ENCODE measurements at regions not wholly inside any gene's neighbourhood (a gene's known extent, or its start where the extent isn't known, plus 50 kb on each side); places are given as distances from the start of the nearest gene placed in this dataset.

GRCh38 chr4:11602606-11603340, 174.1 kb upstream of the HS3ST1 start:
- no peak for DNase-seq
- no peaks in the 10 kb centered on the region for H3K9me3 ChIP-seq (ENCODE audit: insufficient read depth, low read depth)
- H3K27ac ChIP-seq: no peak overlapping the region
- no peaks in the 10 kb centered on the region for H3F3A ChIP-seq (ENCODE audit: insufficient read depth, low read depth)
- no peak overlapping the region for H3K4me2 ChIP-seq
- ChIA-PET CTCF (no interaction called here), POLR2A (ENCODE audit: unreplicated experiment) (no interaction called here)
- no peaks in the 10 kb centered on the region for H3K27me3 ChIP-seq (ENCODE audit: insufficient read depth, low read depth)
- H3K4me1 ChIP-seq (replicated peaks; ENCODE audit: insufficient read depth): no peaks in the 10 kb centered on the region
- no TSS peak for BruUV-seq (replicated peaks)
- H3K4me3 ChIP-seq: no peak overlapping the region
- H3K36me3 ChIP-seq (ENCODE audit: low read depth): no peaks in the 10 kb centered on the region
- no peak for TF ChIP-seq CTCF (conservative IDR thresholded peaks at IDR 0.05)
- no peak for TF ChIP-seq EZH2 (IDR thresholded peaks at IDR 0.05; ENCODE audit: low read depth)
- H3K9me2 ChIP-seq (ENCODE audit: insufficient read depth): no peaks in the 10 kb centered on the region
- H2AFZ ChIP-seq: no peak overlapping the region
- intact Hi-C loops (cut with micrococcal nuclease; ENCODE audit: unreplicated experiment): no loop called here
- no peaks in the 10 kb centered on the region for H3K79me2 ChIP-seq (ENCODE audit: low read depth)
- H4K20me1 ChIP-seq (ENCODE audit: insufficient read depth): no peaks in the 10 kb centered on the region

- Histone ChIP-seq H3K9me2 (ENCODE audit: insufficient read depth) (no peaks in the 10 kb centered on the region), H3K4me2 (no peak overlapping the region), H3K36me3 (ENCODE audit: low read depth) (no peaks in the 10 kb centered on the region), H3K27ac (no peak overlapping the region), H3K27me3 (ENCODE audit: insufficient read depth, low read depth) (no peaks in the 10 kb centered on the region), H4K20me1 (ENCODE audit: insufficient read depth) (no peaks in the 10 kb centered on the region), H3K9me3 (ENCODE audit: insufficient read depth, low read depth) (no peaks in the 10 kb centered on the region), H3K79me2 (ENCODE audit: low read depth) (no peaks in the 10 kb centered on the region), H2AFZ (no peak overlapping the region), H3K4me1 (replicated peaks; ENCODE audit: insufficient read depth) (no peaks in the 10 kb centered on the region), H3K4me3 (no peak overlapping the region), H3F3A (ENCODE audit: insufficient read depth, low read depth) (no peaks in the 10 kb centered on the region)
- intact Hi-C loops (cut with micrococcal nuclease; ENCODE audit: unreplicated experiment): no loop called here
- TF ChIP-seq CTCF (conservative IDR thresholded peaks at IDR 0.05) (no peak), EZH2 (IDR thresholded peaks at IDR 0.05; ENCODE audit: low read depth) (no peak)
- ChIA-PET POLR2A (ENCODE audit: unreplicated experiment) (interaction anchor here (0.6 to 0.7 kb wide), 2 partner anchors 170 to 1120 kb away, joined by 4 to 9 read pairs; partner anchors contain the start of gene HS3ST1), CTCF (no interaction called here)
- no peak for DNase-seq
- no TSS peak for BruUV-seq (replicated peaks)
These were observed 170.4 kb upstream of the HS3ST1 start for GRCh38 chr4:11599064-11599463.

- Histone ChIP-seq H3F3A (ENCODE audit: insufficient read depth, low read depth) (no peaks in the 10 kb centered on the region), H3K79me2 (ENCODE audit: low read depth) (no peaks in the 10 kb centered on the region), H3K4me3 (no peak overlapping the region), H3K27ac (no peak overlapping the region), H4K20me1 (ENCODE audit: insufficient read depth) (no peaks in the 10 kb centered on the region), H3K4me2 (no peak overlapping the region), H3K4me1 (replicated peaks; ENCODE audit: insufficient read depth) (no peaks in the 10 kb centered on the region), H3K9me3 (ENCODE audit: insufficient read depth, low read depth) (no peaks in the 10 kb centered on the region), H3K36me3 (ENCODE audit: low read depth) (no peaks in the 10 kb centered on the region), H2AFZ (no peak overlapping the region), H3K27me3 (ENCODE audit: insufficient read depth, low read depth) (no peaks in the 10 kb centered on the region), H3K9me2 (ENCODE audit: insufficient read depth) (no peaks in the 10 kb centered on the region)
- BruUV-seq (replicated peaks): no TSS peak
- intact Hi-C loops (cut with micrococcal nuclease; ENCODE audit: unreplicated experiment): no loop called here
- ChIA-PET POLR2A (ENCODE audit: unreplicated experiment) (no interaction called here), CTCF (interaction anchor here (0.6 kb wide), 1 partner anchor 85 kb away, joined by 4 read pairs; no protein-coding TSS in a partner anchor)
- DNase-seq: no peak
- no peak for TF ChIP-seq EZH2 (IDR thresholded peaks at IDR 0.05; ENCODE audit: low read depth)
These were observed 169.9 kb upstream of the HS3ST1 start for GRCh38 chr4:11598591-11598990.

All from PC-9 (cell line).